RPMI7951 (cell line): ENCODE measurements at regions not wholly inside any gene's neighbourhood (a gene's known extent, or its start where the extent isn't known, plus 50 kb on each side); places are given as distances from the start of the nearest gene placed in this dataset.
A peak's percentile ranks its signal among the peaks of the same experiment; 100 is the strongest.

Experiments
- DNase-seq: peaks from one replicate; pipeline ENCODE4 v3.0.0-alpha.2; 2012; ENCODE audit warnings: low read depth

DNA sequence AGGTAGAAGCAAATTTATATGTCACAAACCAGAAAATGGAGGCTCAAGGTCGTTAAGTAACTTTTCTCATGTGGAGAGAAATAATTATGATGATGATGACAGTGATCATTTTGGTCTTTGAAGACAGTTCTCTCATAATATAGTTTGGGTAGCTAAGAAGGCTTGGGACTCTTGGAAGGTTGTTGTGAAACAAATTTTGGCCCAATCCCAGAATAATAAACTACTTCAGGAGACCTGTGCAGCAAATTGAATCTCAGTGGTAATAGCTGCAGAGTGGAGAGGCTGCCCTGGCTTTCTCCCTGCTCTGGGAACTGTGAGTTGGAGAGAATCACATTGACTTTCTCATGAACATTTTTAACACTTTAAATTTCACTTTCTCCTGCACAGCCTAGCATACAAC, 217.2 kb upstream of the BOD1L1 start:
- DNase-seq, result no peak

DNA sequence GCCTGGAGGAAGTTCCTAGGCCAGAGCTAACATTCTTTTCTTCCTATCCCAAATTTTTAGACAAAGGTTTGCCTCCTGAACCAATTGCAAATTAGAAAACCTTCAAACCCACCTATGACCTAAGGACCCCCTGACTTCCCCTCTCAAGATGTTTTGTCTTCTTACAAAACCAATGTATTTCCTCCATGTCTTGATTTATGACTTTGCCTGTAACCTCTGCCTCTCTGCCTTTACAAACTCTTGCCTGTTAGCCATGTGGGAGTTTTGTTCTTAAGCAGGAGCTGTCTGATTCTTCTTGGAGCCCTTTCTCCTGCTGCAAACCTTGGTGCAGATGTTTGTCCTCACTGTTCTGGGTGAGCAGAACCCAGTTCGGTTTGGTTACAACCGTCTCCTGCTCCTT, 222.3 kb upstream of the BOD1L1 start:
- no peak for DNase-seq

DNA sequence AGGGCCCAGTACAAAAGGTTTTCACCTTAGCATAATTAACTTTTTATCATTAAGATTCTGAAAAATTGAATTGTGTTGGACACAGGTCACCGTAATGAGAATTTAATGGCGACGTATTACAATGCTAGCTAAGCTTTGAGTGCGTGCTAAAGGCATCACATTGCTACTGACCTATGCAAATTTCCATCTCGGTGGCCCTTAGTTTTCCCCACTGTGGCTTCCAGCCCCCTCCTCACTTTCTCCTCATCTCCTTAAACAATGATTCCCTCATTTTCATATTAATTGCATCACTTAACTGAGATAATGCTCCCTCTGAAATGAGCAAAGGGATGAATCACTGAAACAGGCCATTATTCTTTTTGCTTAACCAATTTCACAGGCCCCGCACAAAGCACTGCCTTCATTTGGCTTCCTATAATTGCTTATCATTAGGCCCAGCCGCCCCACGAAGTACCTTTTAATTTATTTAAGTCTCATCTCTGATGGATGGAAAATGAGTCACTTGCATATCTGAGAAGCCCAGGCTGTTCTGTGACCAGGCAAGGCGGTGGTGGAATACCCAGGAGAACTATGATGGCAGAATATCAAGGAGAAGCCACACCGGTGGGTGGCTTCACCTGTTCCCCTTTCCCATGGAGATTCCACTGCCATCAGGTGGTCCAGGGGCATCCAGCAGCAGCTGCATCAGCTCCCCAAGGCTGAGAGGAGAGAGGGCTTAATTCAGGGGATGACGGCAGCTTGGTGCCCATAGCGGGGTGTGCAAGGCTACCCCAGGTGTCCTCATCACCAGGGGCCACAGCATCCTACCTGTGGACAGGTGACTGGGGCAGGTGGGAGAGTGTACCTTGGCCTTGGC, 223.8 kb upstream of the BOD1L1 start:
- DNase-seq, result no peak

DNA sequence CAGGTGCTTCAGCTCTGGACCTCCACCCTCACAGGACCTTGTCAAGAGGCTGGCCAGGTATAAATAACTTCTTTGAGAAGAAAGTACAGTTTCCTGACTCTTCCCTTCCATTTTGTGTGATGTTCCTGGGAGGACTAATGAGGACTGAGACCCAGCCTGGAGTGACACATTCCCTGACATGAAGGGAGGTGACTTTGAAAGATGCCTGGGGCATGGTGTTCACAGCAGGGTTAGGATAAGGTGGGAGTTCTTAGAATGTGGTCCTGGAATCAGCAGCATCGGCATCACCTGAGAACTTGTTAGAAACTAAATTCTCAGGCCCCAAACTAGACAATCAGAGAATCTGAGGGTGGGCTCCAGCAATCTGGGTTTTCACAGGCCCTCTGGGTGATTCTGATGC, 224.9 kb upstream of the BOD1L1 start:
- DNase-seq, result no peak

DNA sequence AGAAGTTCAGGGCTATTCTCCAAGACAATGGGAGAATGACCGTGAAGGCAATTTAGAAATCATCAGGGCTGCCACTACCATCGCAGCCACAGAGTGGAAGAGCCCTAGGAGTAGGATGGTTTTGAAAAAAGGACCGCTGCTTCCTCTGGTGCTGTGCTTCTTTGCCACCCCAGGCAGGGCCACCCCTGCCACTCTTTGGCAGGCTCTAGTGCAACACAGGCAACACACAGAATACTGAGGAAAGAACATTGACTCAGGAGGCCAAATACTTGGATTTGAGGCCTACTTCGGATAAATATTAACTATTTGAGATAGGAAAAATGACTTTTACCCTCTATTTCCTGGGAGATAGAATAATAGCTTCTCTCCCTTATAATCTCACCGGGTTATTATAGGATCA, 228.9 kb upstream of the BOD1L1 start:
- no peak for DNase-seq

DNA sequence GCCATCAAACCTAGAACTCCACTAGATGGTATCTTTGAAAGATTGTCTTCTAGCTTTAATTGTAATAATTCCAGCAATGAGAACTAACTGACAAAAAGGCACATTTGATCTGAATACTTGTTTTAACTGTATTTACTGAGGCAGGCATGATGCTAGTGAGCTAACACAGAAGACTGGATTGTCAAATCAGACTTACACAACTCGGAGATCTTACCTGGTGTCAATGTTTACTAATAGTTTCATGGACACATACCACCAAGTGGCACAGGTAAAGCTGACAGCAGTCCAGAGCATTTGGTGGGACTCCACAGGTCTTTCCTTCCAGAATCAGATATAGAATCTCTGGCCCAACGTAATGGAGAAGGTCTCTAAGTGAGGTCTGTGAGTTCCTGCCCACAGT, 229.9 kb upstream of the BOD1L1 start:
- DNase-seq, result no peak

DNA sequence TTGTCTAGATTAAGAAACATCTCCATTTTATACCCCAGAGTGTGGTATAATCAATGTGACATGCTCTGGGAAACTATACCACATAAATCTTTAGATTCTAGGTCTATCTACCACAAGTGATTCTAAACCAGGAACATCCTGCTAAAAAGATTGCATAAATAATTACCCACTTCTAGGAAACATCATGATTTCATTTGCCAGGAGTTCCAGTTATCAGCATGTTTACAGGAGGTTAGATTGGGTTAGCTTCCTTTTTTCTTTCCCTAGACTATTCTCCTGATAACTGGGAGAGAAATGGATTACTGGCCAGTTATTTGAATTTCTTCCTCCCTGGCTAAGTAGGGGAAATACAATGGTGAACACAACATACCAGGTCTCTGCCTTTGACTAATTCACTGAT, 230.3 kb upstream of the BOD1L1 start:
- no peak for DNase-seq

DNA sequence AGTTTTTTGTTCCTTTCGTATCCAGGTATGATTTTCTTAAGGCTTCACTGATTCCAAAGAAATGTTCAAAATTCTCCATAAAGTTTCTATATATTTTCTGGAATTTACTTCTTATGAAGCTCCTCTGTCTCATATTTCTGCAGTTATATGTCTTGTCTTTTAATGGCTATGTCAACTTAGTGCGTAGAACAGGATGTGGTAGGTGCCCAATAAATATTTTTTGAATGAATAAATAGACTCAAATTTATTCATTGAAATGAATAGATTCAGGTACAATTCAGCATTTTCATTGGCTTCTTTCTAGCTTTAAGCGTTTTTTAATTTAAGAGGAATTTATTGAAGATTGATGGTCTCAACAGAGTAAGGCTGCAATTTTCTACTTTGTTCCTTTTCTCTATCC, 231.9 kb upstream of the BOD1L1 start:
- DNase-seq, result no peak

DNA sequence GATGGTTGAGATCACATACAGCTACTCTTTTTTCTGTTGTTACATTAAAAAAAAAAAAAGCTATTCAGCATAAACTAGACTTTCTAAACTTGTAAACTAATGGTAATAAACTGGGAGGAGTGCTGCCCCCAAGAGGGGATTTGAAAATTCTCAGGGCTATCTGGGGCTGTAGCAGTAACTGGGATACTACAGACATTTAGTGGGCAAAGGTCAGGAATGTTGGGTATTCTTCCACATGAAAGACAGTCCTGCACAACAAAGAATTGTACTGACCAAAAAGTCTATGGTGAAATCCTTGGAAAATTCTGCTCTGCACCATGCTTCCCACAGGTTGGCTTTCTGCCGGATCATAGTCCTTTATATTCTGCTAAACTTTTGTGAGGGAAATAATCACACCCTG, 232.6 kb upstream of the BOD1L1 start:
- peak; percentile 32 for DNase-seq

DNA sequence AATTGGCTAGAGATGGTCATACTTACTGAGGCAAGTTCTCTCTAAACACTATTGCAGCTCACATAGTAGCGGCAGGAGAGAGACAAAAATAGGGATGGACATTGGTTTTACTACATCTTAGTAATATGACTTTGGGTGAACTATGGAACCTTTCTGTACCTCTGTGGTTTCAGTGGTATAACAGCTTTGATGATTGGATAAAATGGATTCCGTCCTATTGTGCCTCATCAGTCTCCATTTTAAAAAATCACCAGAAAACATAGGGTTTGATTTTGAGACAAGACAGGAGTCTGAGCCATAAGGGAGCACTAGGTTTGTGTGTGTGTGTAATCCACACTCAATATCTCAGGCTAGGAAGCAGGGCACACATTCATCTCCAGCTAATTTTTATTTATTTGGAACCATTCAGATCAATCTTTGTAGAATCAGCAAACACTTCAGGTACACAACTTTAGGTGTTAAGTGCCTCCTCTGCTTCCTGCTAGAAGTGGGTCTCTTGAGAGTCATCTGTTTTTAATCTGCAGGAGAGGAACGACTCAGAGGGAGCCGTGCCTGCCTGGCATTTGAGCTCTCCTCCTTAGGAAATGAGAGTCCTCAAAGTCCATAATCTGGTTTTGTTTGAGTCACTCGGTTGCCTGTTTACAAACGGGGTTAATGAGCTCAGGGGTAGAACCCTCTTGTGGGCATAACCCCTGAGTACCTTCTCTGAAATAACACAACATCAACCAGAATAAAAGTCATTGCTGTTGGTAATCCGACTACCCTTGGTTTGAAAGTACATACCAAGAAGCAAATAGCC, 238.5 kb upstream of the BOD1L1 start:
- peak; percentile 68 for DNase-seq

DNA sequence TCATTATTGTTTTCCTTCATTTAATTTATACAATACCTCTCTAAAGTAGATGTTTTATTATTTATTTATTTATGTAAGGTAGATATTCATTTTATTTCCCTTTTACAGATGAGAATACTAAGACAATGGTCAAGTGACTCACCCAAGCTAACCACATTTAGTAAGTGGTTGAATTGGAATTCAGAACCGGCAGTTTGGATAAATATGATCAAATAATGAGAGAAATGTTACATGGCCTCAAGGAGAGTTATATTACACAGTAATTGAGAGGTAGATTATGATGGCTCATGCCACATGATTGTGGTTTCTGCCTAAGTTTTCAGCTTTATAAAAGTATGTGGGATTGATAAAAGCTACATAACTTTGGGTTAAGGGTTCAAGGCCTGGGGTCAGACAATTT, 239.4 kb upstream of the BOD1L1 start:
- DNase-seq, result peak; percentile 56

DNA sequence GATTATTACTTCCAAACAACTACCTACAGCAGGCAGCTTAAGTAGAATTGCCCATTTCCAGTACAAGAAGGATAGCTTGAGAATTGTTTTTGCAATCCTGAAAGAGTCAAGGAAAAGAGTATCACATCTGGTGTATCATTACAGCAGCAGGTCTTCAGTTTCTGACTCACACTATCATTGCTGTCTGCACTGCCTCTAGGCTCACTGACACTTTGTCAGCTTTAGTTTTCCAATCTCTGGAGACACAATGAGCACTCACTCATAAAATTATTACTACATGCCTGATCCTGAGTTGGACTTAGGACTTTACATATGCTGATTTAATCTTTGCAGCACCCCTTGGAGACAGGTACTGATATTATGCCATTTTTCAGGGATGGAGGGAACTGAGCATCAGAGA, 244.6 kb upstream of the BOD1L1 start:
- DNase-seq, result peak; percentile 52

DNA sequence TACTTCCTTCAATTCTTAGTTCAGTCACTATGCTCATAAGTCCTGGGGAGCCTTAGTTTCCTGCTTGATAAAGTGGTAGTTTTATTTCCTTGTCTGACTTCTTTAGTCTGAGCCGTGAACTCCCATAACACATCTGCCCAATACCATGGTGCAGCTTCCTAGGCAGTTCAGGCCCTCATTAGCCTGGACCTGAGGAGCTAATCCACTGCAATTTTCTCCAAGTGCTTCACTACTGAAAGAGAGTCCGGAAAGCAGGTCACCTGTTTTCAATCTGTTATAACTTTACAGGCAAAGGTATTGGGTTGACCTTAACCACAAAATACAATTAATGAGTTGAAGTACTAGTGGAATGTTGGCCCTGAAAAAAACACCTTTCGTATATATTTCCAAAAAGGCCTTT, 245.4 kb upstream of the BOD1L1 start:
- no peak for DNase-seq

DNA sequence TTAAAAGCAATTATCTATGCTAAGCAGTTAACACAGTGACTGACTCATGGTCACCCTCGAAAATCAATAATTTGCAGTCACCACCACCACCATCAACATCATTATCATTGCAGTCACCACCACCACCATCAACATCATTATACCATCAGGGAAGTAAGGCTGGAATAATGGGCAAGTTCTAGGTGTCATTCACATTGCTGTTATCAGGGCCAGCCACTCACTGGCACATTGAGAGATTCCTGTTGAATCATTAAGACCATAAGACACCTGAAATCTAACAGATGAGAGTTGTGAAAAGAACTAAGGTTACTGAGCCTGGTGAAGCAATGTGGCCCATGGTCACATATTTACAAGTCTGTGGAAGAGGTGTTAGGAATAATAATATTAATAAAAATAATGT, 247.7 kb upstream of the BOD1L1 start:
- no peak for DNase-seq

DNA sequence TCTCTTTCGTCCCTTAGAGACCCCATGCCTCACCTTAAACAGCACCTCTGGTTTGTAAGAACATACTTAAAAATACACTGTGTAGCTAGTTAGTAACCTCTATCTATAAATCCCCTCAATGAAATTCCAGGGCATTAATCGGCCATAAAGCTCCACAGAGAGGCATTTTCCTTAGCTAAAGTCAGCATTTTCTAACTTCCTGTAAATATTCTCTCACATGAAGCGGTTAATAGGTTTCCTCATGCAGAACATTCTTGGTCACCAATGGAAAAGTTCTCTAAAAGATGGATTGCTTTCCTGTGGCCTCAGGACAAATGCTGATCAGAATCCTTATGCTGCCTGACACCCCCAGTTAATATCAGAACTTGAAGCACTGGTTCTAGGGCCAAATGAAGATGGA, 248.6 kb upstream of the BOD1L1 start:
- no peak for DNase-seq

DNA sequence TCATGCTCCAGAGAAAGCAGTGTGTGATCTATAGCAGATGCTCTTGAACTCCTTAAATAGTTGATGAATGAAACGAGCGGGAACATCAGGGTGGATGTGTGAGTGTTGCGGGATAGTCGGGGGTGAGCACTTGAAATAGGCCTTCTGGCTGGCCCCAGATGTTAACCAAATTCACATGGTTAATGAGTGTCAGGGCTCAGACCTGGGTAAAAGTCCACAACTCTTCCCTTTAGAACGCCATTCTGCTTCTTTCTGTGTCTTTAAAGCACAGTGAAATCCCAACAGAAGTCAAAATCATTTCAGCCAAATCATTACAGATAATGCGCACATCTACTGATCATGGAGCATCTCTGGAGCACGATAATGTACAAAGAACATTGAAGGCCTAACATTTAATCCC, 249.4 kb upstream of the BOD1L1 start:
- DNase-seq, result no peak

DNA sequence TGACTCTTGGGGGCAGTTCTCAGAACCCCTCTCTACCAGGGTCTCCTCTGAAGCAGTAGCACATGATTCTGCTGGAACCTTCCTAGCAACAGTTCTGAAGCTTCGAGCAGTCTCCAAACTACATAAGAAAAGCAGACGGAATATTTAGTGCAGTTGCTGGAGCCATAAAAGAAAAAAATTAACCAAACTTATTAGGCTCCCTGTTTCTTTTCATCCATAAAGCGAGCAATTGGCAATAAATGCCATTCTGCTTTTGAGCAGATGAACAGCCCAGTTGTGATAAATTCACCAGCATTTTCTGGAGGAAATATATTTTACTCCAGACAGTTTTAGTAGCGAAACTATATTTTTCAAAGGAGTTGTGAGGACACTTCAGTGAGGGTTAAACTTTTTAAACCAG, 250.1 kb upstream of the BOD1L1 start:
- no peak for DNase-seq

DNA sequence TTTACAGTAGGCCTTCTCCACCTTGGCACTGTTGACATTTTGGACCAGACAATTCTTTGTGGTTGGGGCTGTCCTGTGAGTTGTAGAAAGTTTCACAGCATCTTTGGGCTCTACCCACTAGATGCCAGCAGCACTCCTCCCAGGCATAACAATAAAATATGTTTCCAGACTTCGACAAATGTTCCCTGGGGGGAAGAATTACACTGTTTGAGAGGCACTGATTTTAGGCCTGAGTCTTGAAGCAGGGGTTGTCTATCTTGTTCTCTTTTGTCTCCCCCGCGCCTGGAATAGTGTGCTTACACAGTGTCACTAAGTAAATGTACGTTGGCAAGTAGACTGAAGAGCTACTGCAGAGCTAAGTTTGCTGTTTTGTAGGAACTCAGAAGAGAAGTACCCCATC, 254.4 kb upstream of the BOD1L1 start:
- peak; percentile 47 for DNase-seq

DNA sequence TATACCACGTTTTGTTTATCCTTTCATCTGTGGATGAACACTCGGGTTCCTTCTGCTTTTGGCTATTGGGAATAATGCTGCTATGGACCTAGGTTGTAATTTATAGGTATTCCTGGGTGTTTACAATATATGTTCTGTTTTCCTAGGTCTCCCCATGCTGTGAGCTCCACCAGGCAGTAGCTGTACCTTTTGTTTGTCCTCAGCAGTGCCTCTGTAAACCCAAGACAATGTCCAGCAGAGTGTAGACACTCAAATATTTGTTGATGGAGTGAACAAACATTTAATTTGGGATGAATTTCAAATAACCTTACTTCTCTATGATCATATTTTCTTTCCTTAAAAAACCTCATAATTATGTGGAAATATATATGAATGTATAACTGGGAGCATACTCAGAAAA, 259.5 kb upstream of the BOD1L1 start:
- no peak for DNase-seq

DNA sequence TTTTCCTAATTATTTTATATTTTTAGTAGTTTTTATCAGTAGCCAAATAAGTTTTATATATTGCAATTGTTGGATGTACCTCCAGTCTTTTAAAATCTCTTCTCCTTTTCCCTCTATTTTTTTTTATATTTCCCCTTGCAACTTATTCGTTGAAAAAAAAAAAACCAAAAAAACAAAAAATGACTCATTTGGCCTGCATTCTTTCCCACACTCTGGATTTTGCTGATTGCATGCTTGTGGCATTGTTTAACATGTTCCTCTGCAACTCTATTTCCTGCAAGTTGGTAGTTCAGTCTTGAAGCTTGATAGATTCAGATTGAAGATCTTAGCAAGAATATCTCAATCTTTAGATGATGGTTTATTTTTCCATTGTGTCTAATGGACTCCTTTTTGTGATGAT, 260.6 kb upstream of the BOD1L1 start:
- DNase-seq, result peak; percentile 89

DNA sequence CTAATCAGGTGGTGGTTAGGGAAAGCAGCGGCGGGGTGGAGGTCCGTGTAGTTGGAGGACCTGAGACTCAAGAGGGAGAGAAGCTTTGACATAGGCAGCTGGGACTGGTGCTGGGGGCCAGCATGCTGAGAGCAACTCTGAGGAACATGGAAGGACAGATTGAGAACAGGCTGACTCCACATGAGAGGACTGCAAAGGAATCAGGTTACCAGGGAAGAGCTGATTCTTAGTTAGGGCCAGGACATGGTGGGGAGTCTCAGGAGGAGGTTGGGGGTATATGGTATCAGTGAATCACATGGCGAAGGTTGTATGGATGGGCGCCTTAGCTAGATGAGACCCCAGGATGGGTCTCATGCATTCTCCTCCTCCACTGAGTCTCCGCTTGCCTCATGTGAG, 264.0 kb upstream of the BOD1L1 start:
- DNase-seq, result peak; percentile 46

DNA sequence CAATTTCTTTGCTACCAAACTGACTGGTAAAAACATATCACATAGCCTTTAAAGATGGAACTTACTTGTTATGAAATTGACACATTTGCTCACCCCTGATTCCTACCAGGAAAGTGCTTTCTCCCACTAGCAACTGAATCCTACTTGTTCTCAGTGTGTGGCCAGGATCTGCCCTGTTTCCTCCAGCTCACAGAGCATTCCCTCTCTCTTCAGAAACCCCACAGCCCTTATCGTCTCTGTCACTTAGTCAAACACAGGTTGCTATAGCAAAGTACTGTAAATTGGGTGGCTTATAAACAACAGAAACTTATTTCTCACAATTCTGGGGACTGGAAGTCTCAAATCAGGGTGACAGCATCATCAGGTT, 265.2 kb upstream of the BOD1L1 start:
- DNase-seq, result peak; percentile 73

DNA sequence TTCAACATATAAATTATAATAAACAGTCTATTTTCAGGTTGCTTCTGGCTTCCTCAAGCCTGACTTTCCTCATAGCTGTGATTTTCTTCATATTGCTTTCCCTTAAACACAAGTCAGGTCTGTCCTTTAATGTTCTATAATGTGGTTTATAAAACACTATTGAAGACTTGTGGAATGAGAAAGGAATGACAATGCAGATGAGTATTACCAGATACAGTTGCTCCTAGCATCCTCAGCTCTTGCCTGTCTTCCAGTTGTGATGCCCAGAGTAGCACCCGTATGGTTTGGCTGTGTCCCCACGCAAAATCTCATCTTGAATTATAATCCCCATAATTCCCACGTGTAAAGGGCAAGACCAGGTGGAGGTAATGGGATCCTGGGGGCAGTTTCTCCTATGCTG, 265.7 kb upstream of the BOD1L1 start:
- no peak for DNase-seq
